Panc1 (cell line): ENCODE measurements at regions not wholly inside any gene's neighbourhood (a gene's known extent, or its start where the extent isn't known, plus 50 kb on each side); places are given as distances from the start of the nearest gene placed in this dataset.

ENCODE experiments used
- ATAC-seq: fragments of 200-7000 bp; cut with Tn5 transposase; 2 replicates; pipeline ENCODE4 v1.9.1; 2020; ENCODE audit warnings: mild to moderate bottlenecking, moderate library complexity
- BruUV-seq: library from RNA; stranded (reverse); fragments of 400-500 nt; replicated peaks from 2 replicates; lab custom pipeline; 2021; lab: Mats Ljungman, UMichigan
- CTCF ChIA-PET: fragments of 300-600 bp; sonication (Branson Sonifier 250); formaldehyde crosslinking; loops from one replicate; lab custom pipeline; 2022; ENCODE audit warnings: antibody characterized with exemption; lab: Charles Lee
- POLR2A ChIA-PET: fragments of 300-600 bp; sonication (Branson Sonifier 250); formaldehyde crosslinking; loops from one replicate; lab custom pipeline; 2022; ENCODE audit warnings: antibody characterized with exemption; lab: Charles Lee
- DNase-seq: peaks from one replicate; pipeline ENCODE4 v3.0.0-alpha.2; 2010; ENCODE audit warnings: low read depth, low spot score
- H3K27ac ChIP-seq: 2 replicates; pipeline ENCODE4 v1.5.1; 2011; ENCODE audit warnings: mild to moderate bottlenecking, low read length, inconsistent platforms
- H3K27me3 ChIP-seq: fragments of 200-500 bp; sonication (Bioruptor generic); 2 replicates; pipeline ENCODE4 v1.6.0; 2014; ENCODE audit warnings: low read length, inconsistent platforms; ENCODE audit not compliant: control insufficient read depth, insufficient read depth
- H3K36me3 ChIP-seq: fragments of 200-500 bp; sonication (Bioruptor generic); 2 replicates; pipeline ENCODE4 v1.5.1; 2014; ENCODE audit warnings: inconsistent platforms, mild to moderate bottlenecking, low read length, moderate library complexity; ENCODE audit not compliant: control insufficient read depth, insufficient read depth
- H3K4me1 ChIP-seq: 2 replicates; pipeline ENCODE4 v1.5.1; 2011; ENCODE audit warnings: inconsistent platforms, mild to moderate bottlenecking, low read length, moderate library complexity; ENCODE audit not compliant: control insufficient read depth, insufficient read depth
- H3K4me3 ChIP-seq, 2 experiments: 2 replicates each; pipeline ENCODE4 v1.5.1; 2011 to 2012; ENCODE audit warnings: low read depth in 2 of 2, low read length in 2 of 2, mild to moderate bottlenecking in 2 of 2, inconsistent platforms in 1 of 2, moderate library complexity in 1 of 2
- H3K9me3 ChIP-seq: fragments of 200-500 bp; sonication (Bioruptor generic); 2 replicates; pipeline ENCODE4 v1.5.1; 2014; ENCODE audit warnings: low read depth, mild to moderate bottlenecking, inconsistent platforms, low read length, moderate library complexity; ENCODE audit not compliant: control insufficient read depth, insufficient read depth
- POLR2AphosphoS5 ChIP-seq: IDR thresholded peaks from 2 replicates; pipeline ENCODE4 v1.6.1; 2012; ENCODE audit warnings: mild to moderate bottlenecking, low read depth, low read length, moderate library complexity
- SIN3A ChIP-seq: IDR thresholded peaks from 2 replicates; pipeline ENCODE4 v1.6.1; 2012; ENCODE audit warnings: low read depth, mild to moderate bottlenecking, low read length, moderate library complexity, borderline replicate concordance; ENCODE audit not compliant: insufficient read depth
- TCF7L2 ChIP-seq: IDR thresholded peaks from 2 replicates; pipeline ENCODE4 v1.6.1; 2011; ENCODE audit warnings: mild to moderate bottlenecking, low read depth, low read length, inconsistent platforms
- in situ Hi-C: cut with HindIII; loops from 2 replicates; pipeline ENCODE4 v1.10.0; 2016; ENCODE audit warnings: low sequenced_read_pairs, low pct_unique_long_range_greater_than_20kb
- intact Hi-C: fragments of 100-400 bp; cut with micrococcal nuclease; formaldehyde crosslinking; loops from one replicate; pipeline ENCODE4 v1.10.0; 2022; ENCODE audit not compliant: unreplicated experiment
- TF ChIP-seq, protein P1 (sequence below): fragments of 450-650 bp; IDR thresholded peaks from 2 replicates; pipeline ENCODE4 v1.5.1; 2017; ENCODE audit warnings: mild to moderate bottlenecking
- TF ChIP-seq, protein P2 (sequence below), 2 experiments: IDR thresholded peaks; 2 replicates each; pipeline ENCODE4 v1.6.1; 2011 to 2012; ENCODE audit warnings: low read depth in 2 of 2, control low read depth in 1 of 2, low read length in 1 of 2, mild to moderate bottlenecking in 1 of 2, moderate library complexity in 1 of 2; ENCODE audit not compliant: insufficient read depth in 1 of 2

DNA sequence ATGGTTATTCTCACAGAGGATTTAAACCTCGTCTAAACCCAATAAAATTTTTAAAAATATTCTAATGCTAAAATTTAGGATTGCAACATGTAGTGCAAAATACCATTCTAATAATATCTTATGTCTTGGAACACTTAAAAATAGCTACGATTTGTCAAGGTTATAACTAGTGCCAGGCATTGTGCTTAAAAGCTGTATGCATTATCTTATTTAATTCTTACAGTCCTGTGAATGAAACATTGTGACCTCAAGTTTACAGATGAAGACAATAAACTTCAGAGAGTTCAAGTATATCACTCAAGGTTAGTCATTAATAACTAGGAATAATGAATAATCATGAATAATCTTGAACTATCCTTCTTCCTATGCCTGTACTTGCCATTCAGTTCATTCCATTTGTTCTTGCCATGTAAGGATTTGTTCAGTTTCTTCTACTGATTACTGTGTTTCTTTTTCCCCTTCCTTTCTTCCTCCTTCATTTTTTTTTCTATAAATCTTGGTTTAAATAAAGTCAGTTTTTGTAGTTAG, 897.6 kb upstream of the NR2F2 start:
- H3K36me3 ChIP-seq = no peaks in the 10 kb centered on the region
- no peak overlapping the region for H3K27ac ChIP-seq
- TF ChIP-seq, protein P1, sequence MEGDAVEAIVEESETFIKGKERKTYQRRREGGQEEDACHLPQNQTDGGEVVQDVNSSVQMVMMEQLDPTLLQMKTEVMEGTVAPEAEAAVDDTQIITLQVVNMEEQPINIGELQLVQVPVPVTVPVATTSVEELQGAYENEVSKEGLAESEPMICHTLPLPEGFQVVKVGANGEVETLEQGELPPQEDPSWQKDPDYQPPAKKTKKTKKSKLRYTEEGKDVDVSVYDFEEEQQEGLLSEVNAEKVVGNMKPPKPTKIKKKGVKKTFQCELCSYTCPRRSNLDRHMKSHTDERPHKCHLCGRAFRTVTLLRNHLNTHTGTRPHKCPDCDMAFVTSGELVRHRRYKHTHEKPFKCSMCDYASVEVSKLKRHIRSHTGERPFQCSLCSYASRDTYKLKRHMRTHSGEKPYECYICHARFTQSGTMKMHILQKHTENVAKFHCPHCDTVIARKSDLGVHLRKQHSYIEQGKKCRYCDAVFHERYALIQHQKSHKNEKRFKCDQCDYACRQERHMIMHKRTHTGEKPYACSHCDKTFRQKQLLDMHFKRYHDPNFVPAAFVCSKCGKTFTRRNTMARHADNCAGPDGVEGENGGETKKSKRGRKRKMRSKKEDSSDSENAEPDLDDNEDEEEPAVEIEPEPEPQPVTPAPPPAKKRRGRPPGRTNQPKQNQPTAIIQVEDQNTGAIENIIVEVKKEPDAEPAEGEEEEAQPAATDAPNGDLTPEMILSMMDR = no peak
- TF ChIP-seq TCF7L2 (no peak), SIN3A (no peak), POLR2AphosphoS5 (no peak)
- TF ChIP-seq, protein P2, sequence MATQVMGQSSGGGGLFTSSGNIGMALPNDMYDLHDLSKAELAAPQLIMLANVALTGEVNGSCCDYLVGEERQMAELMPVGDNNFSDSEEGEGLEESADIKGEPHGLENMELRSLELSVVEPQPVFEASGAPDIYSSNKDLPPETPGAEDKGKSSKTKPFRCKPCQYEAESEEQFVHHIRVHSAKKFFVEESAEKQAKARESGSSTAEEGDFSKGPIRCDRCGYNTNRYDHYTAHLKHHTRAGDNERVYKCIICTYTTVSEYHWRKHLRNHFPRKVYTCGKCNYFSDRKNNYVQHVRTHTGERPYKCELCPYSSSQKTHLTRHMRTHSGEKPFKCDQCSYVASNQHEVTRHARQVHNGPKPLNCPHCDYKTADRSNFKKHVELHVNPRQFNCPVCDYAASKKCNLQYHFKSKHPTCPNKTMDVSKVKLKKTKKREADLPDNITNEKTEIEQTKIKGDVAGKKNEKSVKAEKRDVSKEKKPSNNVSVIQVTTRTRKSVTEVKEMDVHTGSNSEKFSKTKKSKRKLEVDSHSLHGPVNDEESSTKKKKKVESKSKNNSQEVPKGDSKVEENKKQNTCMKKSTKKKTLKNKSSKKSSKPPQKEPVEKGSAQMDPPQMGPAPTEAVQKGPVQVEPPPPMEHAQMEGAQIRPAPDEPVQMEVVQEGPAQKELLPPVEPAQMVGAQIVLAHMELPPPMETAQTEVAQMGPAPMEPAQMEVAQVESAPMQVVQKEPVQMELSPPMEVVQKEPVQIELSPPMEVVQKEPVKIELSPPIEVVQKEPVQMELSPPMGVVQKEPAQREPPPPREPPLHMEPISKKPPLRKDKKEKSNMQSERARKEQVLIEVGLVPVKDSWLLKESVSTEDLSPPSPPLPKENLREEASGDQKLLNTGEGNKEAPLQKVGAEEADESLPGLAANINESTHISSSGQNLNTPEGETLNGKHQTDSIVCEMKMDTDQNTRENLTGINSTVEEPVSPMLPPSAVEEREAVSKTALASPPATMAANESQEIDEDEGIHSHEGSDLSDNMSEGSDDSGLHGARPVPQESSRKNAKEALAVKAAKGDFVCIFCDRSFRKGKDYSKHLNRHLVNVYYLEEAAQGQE (IDR thresholded peaks at IDR 0.05; ENCODE audit: insufficient read depth in 1 of 2, low read depth in 2 of 2, low read length in 1 of 2) = no peak
- ChIA-PET POLR2A (no interaction called here), CTCF (no interaction called here)
- no peak overlapping the region for H3K4me3 ChIP-seq
- no peaks in the 10 kb centered on the region for H3K9me3 ChIP-seq
- intact Hi-C loops (no loop called here), in situ Hi-C loops (no loop called here)
- no TSS peak for BruUV-seq
- no peaks in the 10 kb centered on the region for H3K4me1 ChIP-seq
- DNase-seq = no peak
- H3K27me3 ChIP-seq = no peaks in the 10 kb centered on the region
- no peak for ATAC-seq

DNA sequence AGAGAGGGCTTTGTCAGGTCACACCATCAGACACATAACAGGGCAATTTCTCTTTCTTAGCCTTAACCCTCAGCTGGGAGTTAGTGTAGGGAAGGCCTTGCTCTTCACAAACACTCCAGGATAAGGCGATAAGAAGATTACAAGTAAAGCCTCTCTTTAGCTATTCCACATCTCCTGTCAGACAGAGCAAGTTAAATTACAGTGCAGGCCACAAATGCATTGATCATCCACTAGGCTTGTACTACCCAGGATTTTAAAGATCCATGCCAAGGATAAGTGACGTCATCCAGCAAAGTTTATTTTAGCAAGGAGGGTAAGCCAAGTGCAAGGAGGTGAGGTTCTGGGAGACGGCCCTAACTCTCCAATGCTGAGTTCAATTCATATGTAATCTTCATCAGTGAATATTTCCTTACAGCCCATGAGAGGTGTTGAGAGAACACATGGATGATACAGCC, 890.6 kb upstream of the NR2F2 start:
- ATAC-seq (no peak), DNase-seq (no peak)
- no peak overlapping the region for H3K4me3 ChIP-seq
- in situ Hi-C loops (no loop called here), intact Hi-C loops (no loop called here)
- H3K9me3 ChIP-seq = no peaks in the 10 kb centered on the region
- no TSS peak for BruUV-seq
- ChIA-PET CTCF (no interaction called here), POLR2A (no interaction called here)
- no peak for TF ChIP-seq POLR2AphosphoS5
- TF ChIP-seq, protein P2 (IDR thresholded peaks at IDR 0.05; ENCODE audit: insufficient read depth in 1 of 2, low read depth in 2 of 2, low read length in 1 of 2) = no peak
- TF ChIP-seq, protein P1 = no peak
- no peak for TF ChIP-seq TCF7L2
- TF ChIP-seq SIN3A = no peak
- no peaks in the 10 kb centered on the region for H3K4me1 ChIP-seq
- H3K27me3 ChIP-seq = no peaks in the 10 kb centered on the region
- H3K36me3 ChIP-seq = no peaks in the 10 kb centered on the region
- H3K27ac ChIP-seq = no peak overlapping the region
